HG02840 (cell line): ENCODE measurements at regions not wholly inside any gene's neighbourhood (a gene's known extent, or its start where the extent isn't known, plus 50 kb on each side); places are given as distances from the start of the nearest gene placed in this dataset.
"Not testable (repeated sequence)": the region's sequence is repeated elsewhere in the genome, so short reads cannot be mapped to it uniquely, and the experiment has no call there.

Experiments
- ATAC-seq: cut with Tn5 transposase; IDR thresholded peaks from one replicate; pipeline ENCODE4 v1.9.1; 2021; ENCODE audit warnings: mild to moderate bottlenecking, moderate library complexity, moderate number of reproducible peaks; ENCODE audit not compliant: unreplicated experiment, low FRiP score

GRCh38 chr2:194100201-194100600, 1556.8 kb upstream of the SLC39A10 start:
- ATAC-seq, result no peak

GRCh38 chr2:194096402-194096801, 1560.6 kb upstream of the SLC39A10 start:
- no peak for ATAC-seq

DNA sequence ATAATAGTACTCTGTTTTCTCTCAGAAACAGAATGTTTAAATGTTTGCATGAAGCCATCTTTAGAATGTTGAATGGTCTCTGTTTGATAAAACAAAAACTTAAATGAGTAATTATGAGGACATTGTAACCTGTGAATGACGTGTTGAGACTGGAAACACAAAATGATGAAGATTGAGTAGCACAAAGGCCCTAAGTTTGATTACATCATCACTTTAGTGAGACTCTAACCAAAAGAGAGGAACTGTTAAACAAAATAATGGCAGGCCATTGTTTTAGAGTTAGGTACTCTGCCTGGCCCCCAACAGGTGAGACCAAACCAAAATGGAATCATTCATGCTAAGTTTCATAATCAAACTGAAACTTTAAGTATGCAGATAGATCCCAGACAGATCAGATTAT, 1561.7 kb upstream of the SLC39A10 start:
- ATAC-seq, result no peak

GRCh38 chr2:194090251-194090905, 1566.6 kb upstream of the SLC39A10 start:
- no peak for ATAC-seq

- ATAC-seq, result no peak
These were observed 1569.7 kb upstream of the SLC39A10 start for GRCh38 chr2:194087089-194087958.

GRCh38 chr2:194086129-194086528, 1570.9 kb upstream of the SLC39A10 start:
- ATAC-seq, result no peak

DNA sequence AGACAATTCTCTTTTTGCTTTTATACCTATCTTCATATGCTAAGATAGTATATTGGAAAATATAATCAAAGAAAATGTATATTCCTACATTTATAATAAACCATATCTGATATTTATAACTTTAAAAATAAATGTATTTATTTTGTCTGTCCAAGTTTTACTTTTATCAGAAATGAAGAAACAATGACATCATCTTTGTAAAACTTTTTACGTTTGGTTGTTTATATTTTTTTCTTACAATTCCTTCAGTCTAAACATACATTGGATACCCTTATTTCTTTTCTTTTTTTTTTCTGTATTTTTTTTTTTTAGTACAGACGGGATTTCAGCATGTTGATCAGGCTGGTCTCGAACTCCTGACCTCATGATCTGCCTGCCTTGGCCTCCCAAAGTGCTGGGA, 1577.0 kb upstream of the SLC39A10 start:
- no peak for ATAC-seq

- no peak for ATAC-seq
These were observed 1579.7 kb upstream of the SLC39A10 start for GRCh38 chr2:194077366-194077765.

- ATAC-seq, result no peak
These were observed 1594.6 kb upstream of the SLC39A10 start for GRCh38 chr2:194062401-194062800.

DNA sequence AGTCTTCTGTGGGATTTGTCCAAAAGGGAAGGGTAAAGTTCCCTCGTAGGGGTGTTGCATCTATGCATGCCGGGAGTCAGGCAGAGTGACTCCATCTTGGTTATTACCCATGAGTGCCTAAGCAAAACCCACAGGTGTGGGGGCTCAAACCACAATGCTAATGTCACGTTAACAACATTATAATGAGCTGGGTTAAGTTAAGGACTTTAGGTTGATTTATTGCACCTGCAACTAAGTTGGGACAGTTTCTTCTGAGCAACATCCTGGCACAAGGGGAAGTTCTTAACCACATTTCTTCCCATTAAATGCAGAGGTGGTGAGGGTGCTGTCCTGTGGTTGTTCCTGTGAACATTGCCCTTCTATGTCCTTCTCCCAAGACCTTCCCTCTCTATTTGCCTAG, 1596.8 kb upstream of the SLC39A10 start:
- no peak for ATAC-seq

DNA sequence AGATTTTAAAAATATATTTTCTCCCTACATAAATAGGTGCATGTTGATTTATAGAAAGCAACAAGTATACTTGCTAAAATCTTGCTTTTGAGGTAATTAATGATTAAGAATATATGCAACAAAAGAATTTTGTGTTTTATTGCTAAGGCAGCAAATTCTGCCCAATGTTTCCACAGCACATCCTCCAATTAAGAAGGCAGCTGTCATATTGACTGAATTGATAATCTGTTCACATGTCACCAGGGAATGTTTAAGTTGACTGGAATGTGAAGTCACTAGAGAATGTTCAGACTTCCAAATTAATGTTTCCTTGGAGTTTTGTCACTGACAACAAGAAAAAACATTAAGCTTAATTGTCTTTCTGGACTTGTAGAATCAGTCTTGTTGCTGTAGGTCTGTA, 1602.7 kb upstream of the SLC39A10 start:
- no peak for ATAC-seq

- ATAC-seq, result no peak
These were observed 1612.7 kb upstream of the SLC39A10 start for GRCh38 chr2:194044321-194044720.

GRCh38 chr2:194021130-194021529, 1635.9 kb upstream of the SLC39A10 start:
- not testable (repeated sequence) for ATAC-seq

GRCh38 chr2:194020155-194020554, 1636.9 kb upstream of the SLC39A10 start:
- no peak for ATAC-seq

DNA sequence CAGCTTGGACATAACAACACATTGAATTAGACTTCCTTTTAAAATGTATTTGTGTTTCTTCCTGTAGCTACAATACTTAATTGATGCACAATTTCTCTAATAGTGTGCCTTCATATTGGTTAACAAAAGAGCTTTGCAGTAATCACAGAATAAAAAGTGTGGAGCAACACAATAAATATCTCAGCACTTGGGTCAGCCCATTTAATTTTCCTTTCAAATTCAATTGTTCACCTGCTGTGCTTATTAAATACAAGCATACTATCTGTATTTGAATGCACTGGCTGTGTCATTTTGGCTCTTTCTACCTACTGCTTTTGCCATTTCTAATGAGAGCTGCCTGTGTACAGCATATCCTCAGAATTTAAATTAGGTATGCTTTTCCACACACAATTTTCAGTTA, 1641.3 kb upstream of the SLC39A10 start:
- no peak for ATAC-seq

DNA sequence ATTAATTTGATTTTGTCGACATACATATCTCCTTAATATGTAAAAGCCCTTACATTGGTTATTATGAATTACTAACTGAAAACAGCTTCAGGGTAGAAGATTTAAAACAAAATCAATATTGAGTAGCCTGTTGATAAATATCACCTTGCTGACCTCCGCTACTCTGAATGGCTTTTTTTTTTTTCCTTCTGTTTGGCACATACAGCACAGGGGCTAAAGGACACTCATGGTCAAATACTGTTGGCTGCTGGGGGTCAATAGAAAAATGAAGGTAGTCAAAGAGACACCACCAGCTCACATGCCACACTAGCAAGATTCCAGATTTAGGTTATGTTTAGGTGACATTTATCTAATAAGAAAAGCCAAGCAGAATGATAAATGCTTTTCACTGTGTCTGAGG, 1642.4 kb upstream of the SLC39A10 start:
- no peak for ATAC-seq

DNA sequence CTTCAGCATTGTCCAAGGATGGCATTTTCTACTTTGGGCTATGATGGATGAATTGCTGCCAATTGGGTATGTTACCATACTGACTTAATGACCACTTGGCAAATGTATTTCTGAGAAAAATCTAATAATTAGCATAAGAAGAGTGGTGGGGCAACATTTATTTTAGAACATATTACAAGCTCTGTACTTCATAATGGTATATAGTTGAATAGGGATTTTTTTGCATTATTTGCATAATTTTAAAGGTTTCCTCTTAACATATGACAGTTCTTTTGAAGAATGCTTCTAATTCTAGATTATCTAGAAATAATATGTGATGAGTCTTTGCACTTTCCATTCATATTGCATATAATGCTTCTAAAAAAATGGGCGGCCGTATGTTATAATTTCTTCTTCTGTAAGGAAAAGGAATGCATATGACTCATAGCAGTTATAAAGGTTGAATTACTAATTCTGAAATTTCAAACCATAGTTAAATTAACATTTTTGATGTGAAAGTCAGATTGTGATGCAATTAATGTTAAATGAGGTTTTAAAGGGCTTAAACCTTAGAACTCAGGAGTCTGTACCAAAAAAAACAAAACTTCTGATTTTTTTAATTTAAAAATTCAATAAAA, 1652.3 kb upstream of the SLC39A10 start:
- ATAC-seq, result no peak

- ATAC-seq, result no peak
These were observed 1653.1 kb upstream of the SLC39A10 start for GRCh38 chr2:194003911-194004310.

DNA sequence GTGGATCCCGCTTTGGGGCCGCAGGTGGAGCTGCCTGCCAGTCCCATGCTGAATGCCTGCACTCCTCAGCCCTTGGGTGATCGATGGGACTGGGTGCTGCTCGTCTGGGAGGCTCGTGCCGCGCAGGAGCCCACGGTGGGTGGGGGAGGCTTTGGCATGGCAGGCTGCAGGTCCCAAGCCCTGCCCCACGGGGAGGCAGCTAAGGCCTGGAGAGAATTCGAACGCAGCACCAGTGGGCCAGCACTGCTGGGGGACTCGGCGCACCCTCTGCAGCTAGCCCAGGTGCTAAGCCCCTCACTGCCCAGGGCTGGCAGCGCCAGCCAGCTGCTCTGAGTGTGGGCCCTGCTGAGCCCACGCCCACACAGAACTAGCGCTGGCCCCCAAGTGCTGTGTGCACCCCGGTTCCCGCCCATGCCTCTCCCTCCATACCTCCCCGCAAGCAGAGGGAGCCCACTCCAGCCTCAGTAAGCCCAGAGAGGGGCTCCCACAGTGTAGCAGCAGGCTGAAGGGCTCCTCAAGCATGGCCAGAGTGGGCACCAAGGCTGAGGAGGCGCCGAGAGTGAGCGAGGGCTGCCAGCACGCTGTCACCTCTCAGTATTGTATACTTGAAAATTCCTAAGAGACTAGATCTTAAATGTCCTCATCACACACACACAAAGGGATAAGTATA, 1654.2 kb upstream of the SLC39A10 start:
- no peak for ATAC-seq

- no peak for ATAC-seq
These were observed 1666.2 kb upstream of the SLC39A10 start for GRCh38 chr2:193990868-193991267.

GRCh38 chr2:193989645-193990044, 1667.4 kb upstream of the SLC39A10 start:
- ATAC-seq, result no peak
